ENCODE measurements at regions not wholly inside any gene's neighbourhood (a gene's known extent, or its start where the extent isn't known, plus 50 kb on each side); places are given as distances from the start of the nearest gene placed in this dataset.

- TF ChIP-seq CTCF (tag by site-specific recombination; IDR thresholded peaks at IDR 0.05) (no peak), ZFP41 (tag by site-specific recombination; IDR thresholded peaks at IDR 0.05; ENCODE audit: borderline replicate concordance) (no peak), ZBTB17 (tag by site-specific recombination; IDR thresholded peaks at IDR 0.05) (no peak), ZNF324 (tag by site-specific recombination; IDR thresholded peaks at IDR 0.05) (no peak), ZNF610 (tag by site-specific recombination; IDR thresholded peaks at IDR 0.05; ENCODE audit: borderline replicate concordance) (no peak), ATF2 (tag by site-specific recombination; IDR thresholded peaks at IDR 0.05; ENCODE audit: low read depth) (no peak), ZNF239 (tag by site-specific recombination; IDR thresholded peaks at IDR 0.05) (no peak), ZNF513 (tag by site-specific recombination; IDR thresholded peaks at IDR 0.05) (no peak), ZNF175 (tag by site-specific recombination; IDR thresholded peaks at IDR 0.05) (no peak), ZNF548 (tag by site-specific recombination; IDR thresholded peaks at IDR 0.05) (no peak), ZNF660 (tag by site-specific recombination; IDR thresholded peaks at IDR 0.05) (no peak), ZNF747 (tag by site-specific recombination; IDR thresholded peaks at IDR 0.05) (no peak)
Measured at GRCh38 chr6:135710042-135710441, 141.5 kb upstream of the PDE7B start.

All from HEK293 (cell line).